ENCODE measurements at regions not wholly inside any gene's neighbourhood (a gene's known extent, or its start where the extent isn't known, plus 50 kb on each side); places are given as distances from the start of the nearest gene placed in this dataset.

GRCh38 chr1:70760154-70760553 lies 287.5 kb downstream of the PTGER3 start:
- no peak overlapping the region for H3K27ac ChIP-seq (ENCODE audit: low read depth, low read length)
- no peak overlapping the region for H3K4me3 Mint-ChIP-seq
- no peak for DNase-seq
- no peaks in the 10 kb centered on the region for H3K27me3 ChIP-seq (ENCODE audit: insufficient read depth, low read length)
- H3K9me3 ChIP-seq (ENCODE audit: control insufficient read depth in 1 of 2, low read length in 2 of 2), result no peaks in the 10 kb centered on the region
- intact Hi-C loops (cut with micrococcal nuclease), result no loop called here
- no peaks in the 10 kb centered on the region for H3K4me1 ChIP-seq (ENCODE audit: insufficient read depth, low read length)
- CTCF ChIA-PET (ENCODE audit: partially characterized antibody), result no interaction called here
- no peaks in the 10 kb centered on the region for H3K36me3 Mint-ChIP-seq
- H3K27ac Mint-ChIP-seq, result no peak overlapping the region
- no peaks in the 10 kb centered on the region for H3K4me1 Mint-ChIP-seq
- H3K9me3 Mint-ChIP-seq, result peaks cover 0 to 4% (median 0%) of the 10 kb centered on the region in 8 donors
- no peaks in the 10 kb centered on the region for H3K36me3 ChIP-seq (ENCODE audit: insufficient read depth, low read length)
- no peaks in the 10 kb centered on the region for H3K27me3 Mint-ChIP-seq
- POLR2A ChIA-PET (ENCODE audit: partially characterized antibody), result no interaction called here
- no peak overlapping the region for H3K4me3 ChIP-seq (ENCODE audit: low read length in 2 of 2)

GRCh38 chr1:70762386-70762785 lies 285.2 kb downstream of the PTGER3 start:
- Histone ChIP-seq H3K4me3 (ENCODE audit: low read length in 2 of 2) (no peak overlapping the region), H3K36me3 (ENCODE audit: insufficient read depth, low read length) (no peaks in the 10 kb centered on the region), H3K4me1 (ENCODE audit: insufficient read depth, low read length) (no peaks in the 10 kb centered on the region), H3K27ac (ENCODE audit: low read depth, low read length) (no peak overlapping the region), H3K9me3 (ENCODE audit: control insufficient read depth in 1 of 2, low read length in 2 of 2) (no peaks in the 10 kb centered on the region), H3K27me3 (ENCODE audit: insufficient read depth, low read length) (no peaks in the 10 kb centered on the region)
- CTCF ChIA-PET (ENCODE audit: partially characterized antibody), result no interaction called here
- POLR2A ChIA-PET (ENCODE audit: partially characterized antibody), result no interaction called here
- peaks cover 0 to 2% (median 0%) of the 10 kb centered on the region in 8 donors for H3K9me3 Mint-ChIP-seq
- no peak for DNase-seq
- no peaks in the 10 kb centered on the region for H3K36me3 Mint-ChIP-seq
- intact Hi-C loops (cut with micrococcal nuclease), result no loop called here
- no peak overlapping the region for H3K27ac Mint-ChIP-seq
- H3K27me3 Mint-ChIP-seq, result peaks cover 0 to 1% of the 10 kb centered on the region in 2 donors
- no peak overlapping the region for H3K4me3 Mint-ChIP-seq
- no peaks in the 10 kb centered on the region for H3K4me1 Mint-ChIP-seq

- no peak overlapping the region for H3K4me3 Mint-ChIP-seq
- no peaks in the 10 kb centered on the region for H3K36me3 Mint-ChIP-seq
- no peak overlapping the region for H3K4me3 ChIP-seq (ENCODE audit: low read length in 2 of 2)
- intact Hi-C loops (cut with micrococcal nuclease), result no loop called here
- peaks cover 0 to 11% (median 0%) of the 10 kb centered on the region in 8 donors for H3K9me3 Mint-ChIP-seq
- ChIA-PET CTCF (ENCODE audit: partially characterized antibody) (no interaction called here), POLR2A (ENCODE audit: partially characterized antibody) (no interaction called here)
- H3K27me3 Mint-ChIP-seq, result peaks cover 0 to 1% of the 10 kb centered on the region in 2 donors
- no peak overlapping the region for H3K27ac ChIP-seq (ENCODE audit: low read depth, low read length)
- no peaks in the 10 kb centered on the region for H3K36me3 ChIP-seq (ENCODE audit: insufficient read depth, low read length)
- no peaks in the 10 kb centered on the region for H3K4me1 Mint-ChIP-seq
- no peak overlapping the region for H3K27ac Mint-ChIP-seq
- DNase-seq, result no peak
- H3K4me1 ChIP-seq (ENCODE audit: insufficient read depth, low read length), result no peaks in the 10 kb centered on the region
- no peaks in the 10 kb centered on the region for H3K9me3 ChIP-seq (ENCODE audit: control insufficient read depth in 1 of 2, low read length in 2 of 2)
- no peaks in the 10 kb centered on the region for H3K27me3 ChIP-seq (ENCODE audit: insufficient read depth, low read length)
Observed at GRCh38 chr1:70764747-70765146, 282.9 kb downstream of the PTGER3 start.

GRCh38 chr1:70767377-70767776 lies 280.2 kb downstream of the PTGER3 start:
- Mint-ChIP-seq H3K36me3 (no peaks in the 10 kb centered on the region), H3K27me3 (peaks cover 0 to 1% of the 10 kb centered on the region in 2 donors), H3K4me3 (no peak overlapping the region), H3K4me1 (no peaks in the 10 kb centered on the region), H3K27ac (no peak overlapping the region), H3K9me3 (peaks cover 3 to 25% (median 11%) of the 10 kb centered on the region in 8 donors)
- H3K36me3 ChIP-seq (ENCODE audit: insufficient read depth, low read length), result no peaks in the 10 kb centered on the region
- no peaks in the 10 kb centered on the region for H3K4me1 ChIP-seq (ENCODE audit: insufficient read depth, low read length)
- DNase-seq, result no peak
- intact Hi-C loops (cut with micrococcal nuclease), result no loop called here
- CTCF ChIA-PET (ENCODE audit: partially characterized antibody), result no interaction called here
- no peaks in the 10 kb centered on the region for H3K9me3 ChIP-seq (ENCODE audit: control insufficient read depth in 1 of 2, low read length in 2 of 2)
- POLR2A ChIA-PET (ENCODE audit: partially characterized antibody), result no interaction called here
- H3K27ac ChIP-seq (ENCODE audit: low read depth, low read length), result no peak overlapping the region
- H3K4me3 ChIP-seq (ENCODE audit: low read length in 2 of 2), result no peak overlapping the region
- no peaks in the 10 kb centered on the region for H3K27me3 ChIP-seq (ENCODE audit: insufficient read depth, low read length)

- Histone ChIP-seq H3K27ac (ENCODE audit: low read depth, low read length) (no peak overlapping the region), H3K9me3 (ENCODE audit: control insufficient read depth in 1 of 2, low read length in 2 of 2) (no peaks in the 10 kb centered on the region), H3K36me3 (ENCODE audit: insufficient read depth, low read length) (no peaks in the 10 kb centered on the region), H3K4me1 (ENCODE audit: insufficient read depth, low read length) (no peaks in the 10 kb centered on the region), H3K4me3 (ENCODE audit: low read length in 2 of 2) (no peak overlapping the region), H3K27me3 (ENCODE audit: insufficient read depth, low read length) (no peaks in the 10 kb centered on the region)
- no peaks in the 10 kb centered on the region for H3K4me1 Mint-ChIP-seq
- no peak for DNase-seq
- peaks cover 3 to 33% (median 17%) of the 10 kb centered on the region in 8 donors for H3K9me3 Mint-ChIP-seq
- intact Hi-C loops (cut with micrococcal nuclease), result no loop called here
- H3K36me3 Mint-ChIP-seq, result no peaks in the 10 kb centered on the region
- H3K4me3 Mint-ChIP-seq, result no peak overlapping the region
- CTCF ChIA-PET (ENCODE audit: partially characterized antibody), result no interaction called here
- no peak overlapping the region for H3K27ac Mint-ChIP-seq
- POLR2A ChIA-PET (ENCODE audit: partially characterized antibody), result no interaction called here
- peaks cover 0 to 1% of the 10 kb centered on the region in 2 donors for H3K27me3 Mint-ChIP-seq
Observed at GRCh38 chr1:70768216-70768615, 279.4 kb downstream of the PTGER3 start.

- intact Hi-C loops (cut with micrococcal nuclease), result no loop called here
- Histone ChIP-seq H3K4me3 (ENCODE audit: low read length in 2 of 2) (no peak overlapping the region), H3K27ac (ENCODE audit: low read depth, low read length) (no peak overlapping the region), H3K27me3 (ENCODE audit: insufficient read depth, low read length) (no peaks in the 10 kb centered on the region), H3K4me1 (ENCODE audit: insufficient read depth, low read length) (no peaks in the 10 kb centered on the region), H3K9me3 (ENCODE audit: control insufficient read depth in 1 of 2, low read length in 2 of 2) (no peaks in the 10 kb centered on the region), H3K36me3 (ENCODE audit: insufficient read depth, low read length) (no peaks in the 10 kb centered on the region)
- Mint-ChIP-seq H3K4me1 (no peaks in the 10 kb centered on the region), H3K27ac (no peak overlapping the region), H3K27me3 (peaks cover 0 to 2% of the 10 kb centered on the region in 2 donors), H3K9me3 (peaks cover under 1 to 12% (median 4%) of the 10 kb centered on the region in 8 donors), H3K36me3 (no peaks in the 10 kb centered on the region), H3K4me3 (no peak overlapping the region)
- DNase-seq, result no peak
- ChIA-PET CTCF (ENCODE audit: partially characterized antibody) (no interaction called here), POLR2A (ENCODE audit: partially characterized antibody) (no interaction called here)
Observed at GRCh38 chr1:70778056-70778762, 269.4 kb downstream of the PTGER3 start.

- Mint-ChIP-seq H3K36me3 (no peaks in the 10 kb centered on the region), H3K4me3 (no peak overlapping the region), H3K4me1 (no peaks in the 10 kb centered on the region), H3K9me3 (peaks cover 0 to 10% (median 4%) of the 10 kb centered on the region in 8 donors), H3K27ac (no peak overlapping the region), H3K27me3 (peaks cover 0 to 2% of the 10 kb centered on the region in 2 donors)
- Histone ChIP-seq H3K27ac (ENCODE audit: low read depth, low read length) (no peak overlapping the region), H3K9me3 (ENCODE audit: control insufficient read depth in 1 of 2, low read length in 2 of 2) (no peaks in the 10 kb centered on the region), H3K4me1 (ENCODE audit: insufficient read depth, low read length) (no peaks in the 10 kb centered on the region), H3K36me3 (ENCODE audit: insufficient read depth, low read length) (no peaks in the 10 kb centered on the region), H3K27me3 (ENCODE audit: insufficient read depth, low read length) (no peaks in the 10 kb centered on the region), H3K4me3 (ENCODE audit: low read length in 2 of 2) (no peak overlapping the region)
- ChIA-PET CTCF (ENCODE audit: partially characterized antibody) (no interaction called here), POLR2A (ENCODE audit: partially characterized antibody) (no interaction called here)
- intact Hi-C loops (cut with micrococcal nuclease), result no loop called here
- DNase-seq, result no peak
Observed at GRCh38 chr1:70778934-70779333, 268.7 kb downstream of the PTGER3 start.

GRCh38 chr1:70779571-70779970 lies 268.0 kb downstream of the PTGER3 start:
- Mint-ChIP-seq H3K4me1 (no peaks in the 10 kb centered on the region), H3K36me3 (no peaks in the 10 kb centered on the region), H3K27ac (no peak overlapping the region), H3K9me3 (peaks cover 0 to 10% (median 5%) of the 10 kb centered on the region in 8 donors), H3K27me3 (peaks cover 0 to 2% of the 10 kb centered on the region in 2 donors), H3K4me3 (no peak overlapping the region)
- H3K36me3 ChIP-seq (ENCODE audit: insufficient read depth, low read length), result no peaks in the 10 kb centered on the region
- no peak overlapping the region for H3K4me3 ChIP-seq (ENCODE audit: low read length in 2 of 2)
- no peaks in the 10 kb centered on the region for H3K9me3 ChIP-seq (ENCODE audit: control insufficient read depth in 1 of 2, low read length in 2 of 2)
- intact Hi-C loops (cut with micrococcal nuclease), result no loop called here
- CTCF ChIA-PET (ENCODE audit: partially characterized antibody), result no interaction called here
- POLR2A ChIA-PET (ENCODE audit: partially characterized antibody), result no interaction called here
- H3K4me1 ChIP-seq (ENCODE audit: insufficient read depth, low read length), result no peaks in the 10 kb centered on the region
- no peak overlapping the region for H3K27ac ChIP-seq (ENCODE audit: low read depth, low read length)
- no peaks in the 10 kb centered on the region for H3K27me3 ChIP-seq (ENCODE audit: insufficient read depth, low read length)
- DNase-seq, result no peak

Measured in CD4-positive, alpha-beta memory T cell (primary cell).